K562 (cell line): ENCODE measurements at regions not wholly inside any gene's neighbourhood (a gene's known extent, or its start where the extent isn't known, plus 50 kb on each side); places are given as distances from the start of the nearest gene placed in this dataset.

Experiments used
- ATAC-seq: fragments of 200-7000 bp; cut with Tn5 transposase; 3 replicates; pipeline ENCODE4 v1.9.1; 2020; ENCODE audit warnings: moderate library complexity
- BruUV-seq: library from RNA; stranded (reverse); fragments of 400-500 nt; replicated peaks from 2 replicates; lab custom pipeline; 2021; lab: Mats Ljungman, UMichigan
- CTCF ChIA-PET: fragments of 300-600 bp; formaldehyde crosslinking; extraction: SDS; loops from one replicate; lab custom pipeline; 2021; ENCODE audit warnings: low intra/inter-chr PET ratio; lab: Yijun Ruan, JAX
- POLR2A ChIA-PET: fragments of 300-600, 350-650 bp; sonication (Branson Sonifier 250); formaldehyde crosslinking; extraction: SDS; loops from one replicate; lab custom pipeline; 2021; ENCODE audit warnings: antibody characterized with exemption, inconsistent platforms; lab: Yijun Ruan, JAX
- DNase-seq, 4 experiments: peaks; one replicate each; pipeline versions ENCODE4 v3.0.0 to v3.0.0-alpha.2; 2011 to 2018; ENCODE audit warnings: low spot score in 3 of 4, mixed read lengths in 3 of 4; ENCODE audit errors: extremely low read depth in 1 of 4
- FAIRE-seq: peaks from 2 replicates; lab custom pipeline; 2011; peaks lifted over from hg19 to GRCh38; lab: Jason Lieb, UNC
- H2AFZ ChIP-seq: 2 replicates; pipeline ENCODE4 v1.6.0; 2011; ENCODE audit warnings: low read depth, low read length, control low read depth, inconsistent platforms
- H3K27ac ChIP-seq: fragments of 200-600 bp; 3 replicates; pipeline ENCODE4 v1.8.0; 2011; ENCODE audit warnings: low read depth, mild to moderate bottlenecking, control low read depth, inconsistent platforms, low read length, moderate library complexity, mixed read lengths; ENCODE audit errors: extremely low read depth
- H3K27me3 ChIP-seq, 2 experiments: fragments of 300-600 bp in 1 of 2; 2 replicates in 1 of 2; 3 replicates in 1 of 2; pipeline versions ENCODE4 v1.6.0 to v1.8.0; 2011; ENCODE audit warnings: inconsistent platforms in 2 of 2, low read length in 2 of 2, mild to moderate bottlenecking in 1 of 2, mixed read lengths in 1 of 2, moderate library complexity in 1 of 2; ENCODE audit not compliant: control insufficient read depth in 2 of 2, insufficient read depth in 2 of 2
- H3K36me3 ChIP-seq: fragments of 300-600 bp; 3 replicates; pipeline ENCODE4 v1.8.0; 2011; ENCODE audit warnings: mild to moderate bottlenecking, low read length, inconsistent platforms; ENCODE audit not compliant: control insufficient read depth, insufficient read depth
- H3K4me1 ChIP-seq, 2 experiments: fragments of 200-600 bp in 1 of 2; replicated peaks in 1 of 2; 2 replicates in 1 of 2; 3 replicates in 1 of 2; pipeline versions ENCODE4 v1.5.1 to v1.8.0; 2011; ENCODE audit warnings: inconsistent platforms in 2 of 2, low read length in 2 of 2, mild to moderate bottlenecking in 1 of 2, mixed read lengths in 1 of 2, moderate library complexity in 1 of 2; ENCODE audit not compliant: control insufficient read depth in 2 of 2, insufficient read depth in 2 of 2
- H3K4me2 ChIP-seq: 2 replicates; pipeline ENCODE4 v1.6.1; 2011; ENCODE audit warnings: low read length, control low read depth, inconsistent platforms, mixed read lengths; ENCODE audit not compliant: insufficient read depth
- H3K4me3 ChIP-seq: fragments of 200-600 bp; sonication (generic), shearing (Covaris generic); 2 replicates; pipeline ENCODE4 v1.5.1; 2016; ENCODE audit warnings: control low read depth, inconsistent platforms
- H3K79me2 ChIP-seq: fragments of 200-600 bp; 3 replicates; pipeline ENCODE4 v1.8.0; 2011; ENCODE audit warnings: low read length, inconsistent platforms; ENCODE audit not compliant: control insufficient read depth, insufficient read depth
- H3K9ac ChIP-seq, 2 experiments: 2 replicates each; pipeline versions ENCODE4 v1.6.0 to v1.6.1; 2011; ENCODE audit warnings: low read depth in 2 of 2, low read length in 2 of 2, control low read depth in 1 of 2, inconsistent platforms in 1 of 2, mild to moderate bottlenecking in 1 of 2, mixed read lengths in 1 of 2; ENCODE audit not compliant: insufficient read depth in 1 of 2
- H3K9me1 ChIP-seq: one replicate; pipeline ENCODE4 v1.6.0; 2011; ENCODE audit warnings: inconsistent platforms, mild to moderate bottlenecking, low read length, moderate library complexity; ENCODE audit not compliant: control insufficient read depth, insufficient read depth
- H3K9me3 ChIP-seq: replicated peaks from 2 replicates; pipeline ENCODE4 v1.5.1; 2011; ENCODE audit warnings: low read depth, low read length, inconsistent platforms; ENCODE audit not compliant: control insufficient read depth, insufficient read depth
- H4K20me1 ChIP-seq: replicated peaks from 2 replicates; pipeline ENCODE4 v1.6.1; 2011; ENCODE audit warnings: low read length, inconsistent platforms, mixed read lengths; ENCODE audit not compliant: control insufficient read depth, insufficient read depth
- NCOR1 ChIP-seq: fragments of 450-650 bp; IDR thresholded peaks from 2 replicates; pipeline ENCODE4 v1.6.1; 2016; ENCODE audit warnings: mild to moderate bottlenecking, moderate library complexity
- NFXL1 ChIP-seq: fragments of 450-650 bp; formaldehyde crosslinking; IDR thresholded peaks from 2 replicates; pipeline ENCODE4 v1.4.0; 2021; ENCODE audit warnings: mild to moderate bottlenecking
- POLR2B ChIP-seq: fragments of 450-650 bp; IDR thresholded peaks from 2 replicates; pipeline ENCODE4 v1.6.1; 2018; ENCODE audit warnings: low read depth; ENCODE audit not compliant: partially characterized antibody
- PPARD ChIP-seq: fragments of 250-450 bp; sonication (Bioruptor Pico); IDR thresholded peaks from 2 replicates; pipeline ENCODE4 v1.8.0; 2022; ENCODE audit warnings: inconsistent platforms, mild to moderate bottlenecking, moderate library complexity
- SIRT6 ChIP-seq: IDR thresholded peaks from one replicate; pipeline ENCODE4 v1.6.1; 2012; ENCODE audit warnings: low read depth, mild to moderate bottlenecking, control low read depth, inconsistent platforms, low read length, moderate library complexity
- ZNF232 ChIP-seq: sonication (generic); formaldehyde crosslinking; IDR thresholded peaks from 2 replicates; pipeline ENCODE4 v1.8.0; 2022; ENCODE audit warnings: mild to moderate bottlenecking, missing genetic modification reagents
- WGBS: fragments of 100-300 bp; shearing (Covaris generic); methylation state at CpG from one replicate; pipeline ENCODE4 v1.1.6; 2016; ENCODE audit warnings: low coverage, mixed read lengths; ENCODE audit not compliant: insufficient coverage; ENCODE audit errors: missing lambda C conversion rate; 5-methylcytosine and 5-hydroxymethylcytosine counted together
- in situ Hi-C: fragments of 300-500 bp; cut with MboI; formaldehyde crosslinking; loops from 4 replicates; pipeline ENCODE4 v1.15.0; 2018; ENCODE audit warnings: inconsistent platforms, mixed read lengths
- intact Hi-C: fragments of 100-400 bp; cut with micrococcal nuclease; formaldehyde crosslinking; loops from 2 replicates; pipeline ENCODE4 v1.14.2; 2022
- TF ChIP-seq, protein P1 (sequence below): fragments of 450-650 bp; IDR thresholded peaks from 2 replicates; pipeline ENCODE4 v1.6.1; 2016; ENCODE audit warnings: missing biosample characterization, missing genetic modification characterization

DNA sequence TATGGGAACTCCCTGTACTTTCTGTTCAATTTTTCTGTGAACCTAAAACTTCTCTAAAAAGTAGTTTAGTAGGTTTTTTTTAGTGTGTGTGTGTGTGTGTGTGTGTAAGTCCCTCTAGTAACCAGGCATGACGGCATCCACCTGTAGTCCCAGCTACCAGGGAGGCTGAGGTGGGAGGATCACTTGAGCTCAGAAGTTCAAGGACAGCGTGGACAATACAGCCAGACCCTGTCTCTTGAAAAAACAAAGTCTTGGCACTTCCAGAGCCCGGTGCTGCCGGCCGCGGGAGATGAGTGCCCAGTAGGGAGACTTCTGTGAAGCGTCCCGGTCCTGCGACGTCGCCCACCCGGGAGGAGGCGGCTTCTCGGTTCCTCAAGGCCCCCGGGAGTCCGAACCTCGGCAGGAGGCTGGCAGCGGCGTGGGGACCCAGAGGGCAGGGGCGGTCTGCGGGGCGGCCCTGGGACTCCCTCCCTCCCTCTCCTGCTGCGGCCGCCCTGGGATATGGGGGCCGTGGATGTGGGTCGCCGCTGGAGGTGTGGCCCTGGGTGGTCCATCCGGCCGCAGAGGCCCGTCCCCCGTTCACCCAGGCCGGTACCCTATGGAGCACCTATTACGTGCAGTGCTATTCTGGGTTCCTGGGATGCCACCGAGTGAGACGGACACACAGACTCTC, 78.0 kb upstream of the SIRPG start:
- H3K9me3 ChIP-seq = no peaks in the 10 kb centered on the region
- H2AFZ ChIP-seq = no peak overlapping the region
- H3K4me1 ChIP-seq = no peaks in the 10 kb centered on the region
- WGBS = 0% methylated on average over 17 of the region's 35 CpGs
- H3K36me3 ChIP-seq = no peaks in the 10 kb centered on the region
- FAIRE-seq (no peak), ATAC-seq (no peak), DNase-seq (no peak)
- in situ Hi-C loops = no loop called here
- H3K4me3 ChIP-seq = no peak overlapping the region
- H3K79me2 ChIP-seq = no peaks in the 10 kb centered on the region
- H3K9ac ChIP-seq = no peak overlapping the region
- no TSS peak for BruUV-seq
- intact Hi-C loops = no loop called here
- POLR2A ChIA-PET = no interaction called here
- no peak for TF ChIP-seq NCOR1
- TF ChIP-seq, protein P1, sequence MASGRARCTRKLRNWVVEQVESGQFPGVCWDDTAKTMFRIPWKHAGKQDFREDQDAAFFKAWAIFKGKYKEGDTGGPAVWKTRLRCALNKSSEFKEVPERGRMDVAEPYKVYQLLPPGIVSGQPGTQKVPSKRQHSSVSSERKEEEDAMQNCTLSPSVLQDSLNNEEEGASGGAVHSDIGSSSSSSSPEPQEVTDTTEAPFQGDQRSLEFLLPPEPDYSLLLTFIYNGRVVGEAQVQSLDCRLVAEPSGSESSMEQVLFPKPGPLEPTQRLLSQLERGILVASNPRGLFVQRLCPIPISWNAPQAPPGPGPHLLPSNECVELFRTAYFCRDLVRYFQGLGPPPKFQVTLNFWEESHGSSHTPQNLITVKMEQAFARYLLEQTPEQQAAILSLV (tag) = no peak
- no peak for TF ChIP-seq SIRT6
- TF ChIP-seq ZNF232 (CRISPR knock-in tag) = no peak
- TF ChIP-seq POLR2B = no peak
- TF ChIP-seq NFXL1 = no peak
- TF ChIP-seq PPARD = no peak
- no peak overlapping the region for H3K27ac ChIP-seq
- CTCF ChIA-PET = interaction anchor here (0.6 kb wide), 1 partner anchor 226 kb away, joined by 4 read pairs; no protein-coding TSS in a partner anchor
- H4K20me1 ChIP-seq = no peaks in the 10 kb centered on the region
- H3K9me1 ChIP-seq = no peaks in the 10 kb centered on the region
- H3K4me2 ChIP-seq = no peak overlapping the region
- H3K27me3 ChIP-seq = peaks cover 0 to 5% of the 10 kb centered on the region in 2 experiments; a peak in 2 of 5 replicates
